ENCODE measurements at regions not wholly inside any gene's neighbourhood (a gene's known extent, or its start where the extent isn't known, plus 50 kb on each side); places are given as distances from the start of the nearest gene placed in this dataset.
"Not testable (repeated sequence)": the region's sequence is repeated elsewhere in the genome, so short reads cannot be mapped to it uniquely, and the experiment has no call there.

DNA sequence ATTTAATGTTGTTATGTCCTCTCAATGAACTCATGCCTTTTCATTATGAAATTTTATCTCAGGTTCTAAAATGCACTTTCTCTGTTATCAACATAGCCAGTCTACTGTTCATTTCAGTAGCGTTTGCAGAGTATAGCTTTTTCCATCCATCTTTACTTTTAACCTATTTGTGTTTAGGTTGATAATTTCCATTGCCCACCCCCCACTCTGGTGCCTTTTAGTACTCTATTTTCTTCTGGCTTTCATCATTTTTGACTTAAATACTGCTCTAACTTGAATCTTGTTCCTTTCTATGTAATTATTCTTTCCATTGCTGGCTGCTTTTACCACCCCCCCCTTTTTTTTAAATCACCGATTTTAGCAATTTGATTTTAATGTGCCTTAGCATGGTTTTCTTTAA lies 585.0 kb upstream of the LRATD1 start:
- no peak for DNase-seq (ENCODE audit: low read depth)

DNA sequence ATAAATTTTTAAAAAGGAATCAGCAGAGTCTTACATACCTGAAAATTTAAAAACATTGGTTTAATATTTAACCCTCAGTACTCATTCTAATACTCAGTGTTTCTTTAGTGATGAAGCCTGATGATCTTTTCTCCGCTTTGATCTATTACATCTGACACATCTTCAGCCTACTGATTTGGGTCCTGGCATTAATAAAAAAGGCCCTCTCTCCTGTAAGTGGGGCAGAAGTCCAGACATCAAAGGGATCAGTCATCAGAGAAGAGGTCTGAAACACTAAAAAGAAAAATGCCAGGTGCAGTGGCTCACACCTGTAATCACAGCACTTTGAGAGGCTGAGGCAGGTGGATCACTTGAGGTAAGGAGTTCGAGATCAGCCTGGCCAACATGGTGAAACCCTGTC lies 581.1 kb upstream of the LRATD1 start:
- no peak for DNase-seq (ENCODE audit: low read depth)

DNA sequence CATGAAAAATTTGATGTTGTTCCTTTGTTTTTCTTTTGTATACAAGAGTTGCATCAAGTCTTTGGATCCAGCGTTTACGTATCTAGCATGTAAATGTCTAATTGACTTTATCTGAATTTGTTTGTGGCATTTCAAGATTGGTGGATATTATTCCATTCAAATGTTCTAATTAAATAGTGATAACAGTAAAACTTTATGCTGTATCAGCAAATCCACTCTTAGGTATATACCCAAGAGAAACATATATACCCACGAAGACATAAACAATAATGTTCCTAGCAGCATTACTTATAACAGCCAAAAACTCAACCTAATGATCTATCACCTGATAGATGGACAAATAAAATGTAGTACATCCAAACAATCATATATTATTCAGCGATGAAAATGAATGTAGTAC lies 579.4 kb upstream of the LRATD1 start:
- no peak for DNase-seq (ENCODE audit: low read depth)

DNA sequence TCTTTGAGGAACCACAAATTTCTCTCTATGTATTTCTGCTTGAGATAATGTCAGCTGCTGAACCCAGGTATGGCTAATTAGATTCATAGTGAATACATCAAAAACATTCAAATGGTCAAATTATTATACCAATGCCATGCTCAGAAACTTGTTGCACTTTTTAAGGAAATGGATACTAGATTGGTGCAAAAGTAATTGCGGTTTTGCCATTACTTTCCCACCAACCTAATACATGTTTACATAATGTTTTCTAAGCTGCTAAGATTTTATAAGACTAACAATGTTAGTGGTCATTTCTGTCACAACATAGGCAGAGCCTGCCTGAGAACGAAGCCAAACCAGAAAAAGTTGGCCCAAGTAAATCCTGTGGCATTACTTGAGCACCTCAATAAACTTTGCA lies 568.2 kb upstream of the LRATD1 start:
- DNase-seq (ENCODE audit: low read depth), result no peak

DNA sequence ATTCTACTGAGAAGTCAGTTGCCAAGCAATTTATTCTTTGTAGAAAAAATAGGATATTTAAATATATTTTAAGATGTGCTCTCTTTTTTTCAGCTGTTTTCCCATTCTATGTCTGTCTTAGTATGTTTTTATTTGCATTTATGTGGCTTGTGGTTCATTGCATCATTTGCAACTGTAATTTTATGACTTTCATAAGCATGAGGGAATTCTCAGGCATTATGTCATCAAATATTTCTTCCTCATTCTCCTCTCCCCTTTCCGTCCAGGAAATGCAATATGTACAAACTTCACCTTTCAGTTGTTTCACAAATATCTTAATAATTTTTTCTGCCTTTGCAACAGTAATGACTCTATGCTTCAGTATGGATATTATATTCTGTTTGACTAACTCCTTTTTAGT lies 560.2 kb upstream of the LRATD1 start:
- no peak for DNase-seq (ENCODE audit: low read depth)

DNA sequence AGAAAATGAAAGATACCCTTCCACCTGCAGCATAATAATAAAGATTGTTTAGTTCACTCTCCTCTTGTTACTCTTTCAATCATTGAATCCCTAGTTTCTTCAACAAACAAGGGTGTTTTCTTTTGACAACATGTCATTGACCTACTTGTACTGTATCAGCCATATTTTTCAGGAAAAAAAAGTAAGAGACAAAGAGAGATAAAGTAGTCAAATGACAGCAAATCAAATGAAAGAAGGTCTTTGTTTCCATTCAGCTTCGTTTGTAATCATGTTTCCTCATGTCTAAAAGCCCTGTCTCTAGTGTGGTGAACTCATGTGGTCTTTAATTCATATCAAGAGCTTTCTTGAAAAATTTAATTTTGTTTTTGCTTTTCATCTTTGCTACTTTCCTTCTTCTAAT lies 557.8 kb upstream of the LRATD1 start:
- no peak for DNase-seq (ENCODE audit: low read depth)

DNA sequence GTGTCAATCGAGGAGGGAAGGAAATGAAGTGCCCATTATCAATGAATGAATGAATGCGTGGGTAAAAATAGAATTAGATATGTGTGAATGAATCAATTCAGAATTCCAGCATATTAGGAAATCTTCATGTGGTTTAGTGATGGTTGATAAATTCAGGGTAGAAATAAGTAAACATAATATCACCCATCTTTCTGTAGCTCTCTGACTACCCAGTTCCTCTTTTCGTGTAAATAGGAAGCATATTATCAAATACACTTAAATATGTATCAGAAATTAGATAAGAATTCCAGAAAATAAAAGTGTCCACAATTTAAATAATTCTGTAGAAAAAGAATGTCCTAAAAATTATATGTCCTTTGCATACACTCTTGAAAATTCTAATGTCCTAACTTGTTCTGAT lies 552.9 kb upstream of the LRATD1 start:
- no peak for DNase-seq (ENCODE audit: low read depth)

DNA sequence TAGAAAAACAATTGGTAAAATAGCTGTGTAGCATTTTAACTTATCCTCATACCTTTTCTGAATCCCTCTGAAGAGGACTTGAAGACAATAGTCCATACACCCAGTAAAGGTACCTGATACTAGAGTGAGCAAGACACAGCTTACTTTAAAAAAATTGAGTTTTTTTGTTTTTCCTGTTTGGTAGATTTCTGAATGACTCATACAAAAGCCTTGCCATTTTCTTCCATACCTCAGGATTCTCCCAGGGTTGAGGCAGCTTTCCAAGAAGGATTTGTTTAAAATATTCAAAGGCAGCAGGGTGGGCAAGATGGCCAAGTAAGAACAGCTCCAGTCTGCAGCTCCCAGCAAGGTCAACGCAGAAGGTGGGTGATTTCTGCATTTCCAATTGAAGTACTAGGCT lies 551.0 kb upstream of the LRATD1 start:
- no peak for DNase-seq (ENCODE audit: low read depth)

DNA sequence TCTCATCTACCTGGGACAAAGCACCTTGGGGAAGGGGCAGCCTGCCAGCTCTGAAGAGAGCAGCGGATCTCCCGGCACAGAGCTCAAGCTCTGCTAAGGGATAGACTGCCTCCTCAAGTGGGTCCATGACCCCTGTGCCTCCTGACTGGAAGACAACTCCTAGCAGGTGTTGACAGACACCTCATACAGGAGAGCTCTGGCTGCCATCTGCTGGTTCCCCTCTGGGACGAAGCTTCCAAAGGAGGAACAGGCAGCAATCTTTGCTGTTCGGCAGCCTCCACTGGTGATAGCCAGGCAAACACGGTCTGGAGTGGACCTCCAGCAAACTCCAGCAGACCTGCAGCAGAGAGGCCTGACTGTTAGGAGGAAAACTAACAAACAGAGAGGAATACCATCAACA lies 549.9 kb upstream of the LRATD1 start:
- no peak for DNase-seq (ENCODE audit: low read depth)

DNA sequence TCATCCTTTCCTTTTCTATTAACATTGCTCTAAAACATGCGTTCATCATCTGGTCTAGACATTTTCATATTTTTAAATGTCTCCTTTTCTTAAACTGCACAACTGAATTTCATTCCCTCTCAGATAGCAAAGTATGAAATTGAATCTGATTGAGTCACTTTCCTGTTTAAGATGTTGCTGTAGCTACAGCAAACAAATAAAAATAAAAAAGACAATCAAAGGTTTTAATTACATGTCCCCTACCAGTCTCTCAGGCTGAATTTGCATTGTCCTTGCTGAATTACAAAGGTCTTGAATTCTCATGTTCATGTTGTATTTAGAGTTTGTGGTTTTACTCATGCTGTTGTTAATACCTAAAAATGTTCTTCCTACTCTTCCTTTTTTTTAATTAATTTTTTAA lies 537.9 kb upstream of the LRATD1 start:
- DNase-seq (ENCODE audit: low read depth), result no peak

DNA sequence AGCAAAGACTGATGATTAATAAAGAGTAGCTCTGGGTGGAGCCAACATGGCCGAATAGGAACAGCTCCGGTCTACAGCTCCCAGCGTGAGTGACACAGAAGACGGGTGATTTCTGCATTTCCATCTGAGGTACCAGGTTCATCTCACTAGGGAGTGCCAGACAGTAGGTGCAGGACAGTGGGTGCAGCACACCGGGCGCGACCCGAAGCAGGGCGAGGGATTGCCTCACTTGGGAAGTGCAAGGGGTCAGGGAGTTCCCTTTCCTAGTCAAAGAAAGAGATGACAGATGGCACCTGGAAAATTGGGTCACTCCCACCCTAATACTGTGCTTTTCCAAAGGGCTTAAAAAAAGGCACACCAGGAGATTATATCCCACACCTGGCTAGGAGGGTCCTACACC lies 533.4 kb upstream of the LRATD1 start:
- DNase-seq (ENCODE audit: low read depth), result not testable (repeated sequence)

DNA sequence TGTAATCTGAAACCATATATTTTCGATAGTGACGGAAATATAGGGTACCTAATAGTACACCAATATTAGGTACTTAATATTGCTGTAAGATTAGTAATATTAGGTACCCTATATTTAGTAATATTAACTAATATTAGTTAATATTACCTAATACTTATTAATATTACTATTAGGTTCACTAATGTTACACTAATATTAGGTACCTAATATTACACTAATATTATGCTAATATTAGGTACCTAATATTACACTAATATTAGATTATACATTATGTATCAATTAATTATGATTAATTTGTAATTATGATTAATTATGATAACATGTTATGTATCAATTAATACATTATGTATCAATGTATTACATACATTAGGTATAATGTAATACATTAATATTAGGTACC lies 518.2 kb upstream of the LRATD1 start:
- no peak for DNase-seq (ENCODE audit: low read depth)

DNA sequence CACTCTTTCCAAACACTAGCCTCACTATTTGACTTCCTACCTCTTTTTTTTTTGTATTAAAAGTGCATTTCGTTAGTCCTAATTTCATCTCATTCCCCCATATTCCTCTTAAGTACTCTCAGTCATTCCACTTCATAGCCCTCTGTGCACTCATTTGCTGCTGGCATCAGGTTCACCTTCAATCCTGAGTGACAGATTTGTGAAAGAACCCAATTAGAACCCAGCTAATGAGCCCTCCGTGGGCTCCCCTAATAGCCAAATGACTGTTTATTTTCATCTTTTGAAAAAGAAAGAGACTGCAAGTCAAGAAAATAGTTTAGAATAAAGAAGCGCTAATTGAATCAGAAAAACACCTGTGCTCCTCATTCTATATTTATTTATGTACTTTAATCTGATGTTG lies 512.1 kb upstream of the LRATD1 start:
- no peak for DNase-seq (ENCODE audit: low read depth)

DNA sequence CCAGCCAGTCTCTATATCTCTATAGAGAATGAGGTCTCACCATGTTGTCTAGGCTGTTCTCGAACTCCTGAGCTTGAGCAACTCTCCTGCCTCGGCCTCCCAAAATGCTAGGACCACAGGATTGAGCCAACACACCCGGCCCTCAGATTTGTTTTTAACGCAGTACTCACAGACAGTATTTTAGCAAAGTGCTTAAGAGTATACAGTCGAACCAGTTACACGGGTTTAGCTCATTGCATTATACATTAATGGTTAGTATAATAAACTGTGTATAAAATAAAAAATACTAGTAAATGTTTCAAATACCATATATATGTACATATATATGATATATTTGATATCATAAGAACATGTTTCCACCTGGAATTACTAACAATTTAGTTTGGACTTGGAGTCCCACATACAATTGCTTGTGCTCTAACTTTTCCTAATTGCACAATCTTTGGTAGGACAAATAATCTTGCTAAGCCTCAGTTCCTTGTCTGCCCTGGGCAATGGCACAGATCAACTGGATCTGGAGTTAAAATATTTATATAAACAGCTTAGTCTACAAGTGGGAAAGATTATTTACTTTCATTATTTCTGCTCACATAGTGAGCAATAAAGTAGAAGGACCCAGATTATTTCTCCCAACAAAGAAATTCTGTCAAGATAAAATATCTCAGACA lies 508.9 kb upstream of the LRATD1 start:
- DNase-seq (ENCODE audit: low read depth), result no peak

DNA sequence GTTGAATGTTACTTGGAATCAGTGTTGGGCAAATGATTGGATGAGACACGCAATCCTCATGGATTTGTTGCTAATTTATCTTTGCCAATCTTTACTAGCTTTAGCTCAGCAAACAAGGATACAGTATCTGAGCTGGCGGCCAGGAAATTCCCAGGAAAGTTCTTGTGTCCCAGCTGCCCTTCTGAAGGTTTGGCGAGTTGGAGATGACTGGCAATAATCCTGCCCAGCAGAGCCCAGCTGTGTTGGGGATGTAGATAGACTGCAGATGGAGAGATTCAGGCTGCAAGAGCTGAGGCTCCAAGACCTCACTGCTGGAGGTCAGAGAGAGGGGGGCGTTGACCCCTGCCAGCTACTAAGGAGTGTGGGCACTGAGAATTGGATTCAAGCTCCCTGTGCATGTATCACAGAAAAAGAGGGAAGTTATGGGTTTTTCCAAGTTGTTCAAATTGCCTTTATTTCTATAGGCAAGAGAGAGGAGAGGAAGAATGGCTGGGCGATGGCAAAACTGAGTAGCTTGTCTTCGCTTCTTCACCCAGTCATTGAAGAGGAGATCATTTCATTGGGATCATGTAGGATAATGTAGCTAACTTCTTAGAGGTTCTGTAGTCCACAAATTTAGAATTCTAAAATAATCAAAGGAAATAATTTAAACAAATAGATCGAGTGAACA lies 506.8 kb upstream of the LRATD1 start:
- no peak for DNase-seq (ENCODE audit: low read depth)

DNA sequence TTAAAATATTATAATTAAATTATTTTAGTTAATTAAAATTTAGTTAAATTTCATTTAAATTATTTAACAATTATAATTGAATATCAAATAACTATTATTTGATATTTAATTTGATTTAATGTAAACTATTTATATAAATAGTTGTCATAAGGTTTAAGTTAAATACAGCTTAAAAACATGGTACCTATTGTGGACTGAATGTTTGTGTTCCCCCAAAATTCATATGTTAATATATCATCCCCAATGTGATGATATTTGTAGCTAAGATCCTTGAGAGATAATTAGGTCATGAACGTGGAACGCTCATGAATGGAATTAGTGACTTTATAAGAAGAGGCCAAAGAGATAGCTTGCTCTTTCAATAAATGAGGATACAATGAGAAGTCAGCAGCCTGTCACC lies 505.7 kb upstream of the LRATD1 start:
- no peak for DNase-seq (ENCODE audit: low read depth)

DNA sequence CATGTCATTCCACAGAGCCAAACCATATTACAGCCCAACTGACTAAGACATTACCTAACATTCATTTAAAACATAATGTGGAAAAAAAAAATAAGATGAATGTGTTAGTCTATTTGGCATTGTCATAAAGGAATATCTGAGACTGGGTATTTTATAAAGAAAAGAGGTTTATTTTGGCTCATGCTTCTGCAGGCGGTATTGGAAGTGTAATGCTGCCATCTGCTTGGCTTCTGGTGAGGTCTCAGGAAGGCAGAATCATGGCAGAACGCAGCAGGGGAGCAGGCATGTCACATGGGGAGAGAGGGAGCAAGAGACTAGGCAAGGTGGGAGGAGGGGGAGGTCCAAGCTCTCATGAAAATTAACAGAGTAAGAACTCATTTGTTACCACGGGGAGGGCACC lies 504.8 kb upstream of the LRATD1 start:
- no peak for DNase-seq (ENCODE audit: low read depth)

DNA sequence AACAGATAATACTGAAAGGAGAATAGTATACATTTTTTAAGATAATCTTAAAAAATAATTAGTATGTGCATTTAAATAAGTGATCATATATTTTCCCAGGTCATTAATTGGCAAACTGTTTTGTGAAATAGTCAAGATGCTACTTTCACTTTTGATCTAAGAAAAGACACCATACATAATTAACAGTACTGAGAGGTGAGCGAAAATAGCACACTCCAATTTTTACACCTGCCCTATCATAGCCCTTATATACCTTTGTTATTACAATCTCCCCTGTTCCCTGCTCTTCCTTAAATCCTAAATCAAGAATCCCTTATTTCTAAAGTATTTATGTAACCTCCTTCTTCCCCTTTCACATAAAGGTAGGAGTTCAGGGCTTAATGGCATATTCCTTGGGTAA lies 500.1 kb upstream of the LRATD1 start:
- DNase-seq (ENCODE audit: low read depth), result no peak

DNA sequence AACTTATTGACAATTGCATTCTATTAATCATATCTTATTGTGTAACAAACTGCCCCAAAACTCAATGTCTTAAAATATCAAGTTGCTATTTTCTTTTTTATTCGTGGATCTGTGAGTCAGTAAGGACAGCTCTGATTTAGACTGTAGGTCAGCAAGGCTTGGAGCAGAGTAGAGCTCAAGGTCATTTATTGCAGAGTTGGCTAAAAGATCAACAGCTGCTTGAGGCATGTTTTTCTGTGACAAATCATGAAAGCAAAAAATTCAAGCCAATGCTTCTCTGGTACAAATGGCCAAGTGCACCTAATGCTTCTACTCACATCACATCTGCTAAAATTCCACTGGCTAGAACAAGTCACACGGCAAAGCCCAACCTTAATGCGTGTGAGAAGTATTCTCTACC lies 497.7 kb upstream of the LRATD1 start:
- DNase-seq (ENCODE audit: low read depth), result no peak

DNA sequence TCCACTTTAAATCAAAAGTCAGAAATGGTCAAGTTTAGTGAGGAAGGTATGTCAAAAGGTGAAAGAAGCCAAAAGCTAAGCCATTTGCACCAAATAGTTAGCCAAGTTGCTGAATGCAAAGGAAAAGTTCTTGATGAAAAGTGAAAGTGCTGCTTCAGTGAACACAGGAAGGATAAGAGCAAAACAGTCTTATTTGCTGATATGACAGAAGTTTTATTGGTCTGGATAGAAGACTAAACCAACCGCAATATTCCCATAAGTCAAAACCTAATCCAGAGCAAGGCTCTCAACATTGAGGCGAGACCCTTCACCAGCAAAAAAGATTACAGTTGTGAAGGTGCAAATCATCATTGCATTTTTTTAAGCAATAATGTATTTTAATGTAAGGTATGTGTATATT lies 496.5 kb upstream of the LRATD1 start:
- no peak for DNase-seq (ENCODE audit: low read depth)

DNA sequence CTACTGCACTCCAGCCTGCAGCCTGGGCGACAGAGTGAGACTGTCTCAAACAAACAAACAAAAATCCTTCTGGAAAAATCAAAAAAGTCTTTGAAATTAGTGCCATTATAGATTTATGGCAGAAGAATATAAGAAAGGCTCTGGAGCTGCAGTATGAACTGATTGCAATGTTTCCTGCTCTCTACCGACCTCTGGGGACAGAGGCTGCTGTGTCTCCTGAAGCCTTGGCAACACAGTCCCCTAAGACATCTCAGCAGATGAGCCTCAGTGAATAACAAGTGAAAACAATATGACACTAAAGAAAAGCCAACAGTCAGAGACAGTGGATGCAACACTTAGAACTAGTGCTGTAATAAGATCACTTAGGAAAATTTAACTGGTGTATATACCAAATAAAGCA lies 494.9 kb upstream of the LRATD1 start:
- DNase-seq (ENCODE audit: low read depth), result no peak

DNA sequence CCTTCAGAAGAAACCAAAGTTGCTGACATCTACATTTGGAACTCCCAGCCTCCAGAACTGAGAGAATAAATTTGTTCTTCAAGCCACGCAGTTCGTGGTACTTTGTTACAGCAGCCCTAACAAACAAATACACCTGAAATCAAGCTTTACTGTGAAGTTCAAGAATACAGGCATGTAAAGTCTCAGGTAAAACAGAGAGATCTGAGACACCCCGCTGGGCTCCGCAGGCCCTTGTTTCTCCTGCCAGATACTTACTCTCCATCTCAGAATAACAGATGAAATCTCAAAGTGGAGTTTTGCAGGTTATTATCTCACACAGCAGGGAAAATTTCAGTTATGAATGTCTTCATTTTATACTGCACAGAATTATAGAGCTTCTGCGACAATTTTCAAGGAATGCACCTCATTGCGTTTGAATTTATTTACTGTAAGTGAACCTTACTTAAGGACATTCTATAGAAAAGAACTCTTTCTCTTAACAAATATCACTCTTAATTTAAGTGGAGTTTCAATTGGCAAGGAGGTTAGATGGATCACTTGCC lies 492.4 kb upstream of the LRATD1 start:
- no peak for DNase-seq (ENCODE audit: low read depth)

DNA sequence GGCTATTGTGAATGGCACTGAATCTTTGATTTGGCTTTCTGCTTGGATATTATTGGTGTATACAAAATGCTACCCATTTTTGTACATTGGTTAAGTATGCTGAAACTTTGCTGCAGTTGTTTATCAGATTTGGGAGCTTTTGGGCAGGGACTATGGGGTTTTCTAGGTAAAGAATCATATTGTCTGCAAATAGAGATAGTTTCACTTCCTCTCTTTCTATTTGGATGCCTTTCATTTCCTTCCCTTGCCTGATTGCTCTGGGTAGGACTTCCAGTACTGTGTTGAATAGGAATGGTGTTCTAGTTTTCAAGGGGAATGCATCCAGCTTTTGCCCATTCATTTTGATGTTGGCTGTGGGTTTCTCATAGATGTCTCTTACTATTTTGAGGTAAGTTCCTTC lies 489.1 kb upstream of the LRATD1 start:
- no peak for DNase-seq (ENCODE audit: low read depth)

DNA sequence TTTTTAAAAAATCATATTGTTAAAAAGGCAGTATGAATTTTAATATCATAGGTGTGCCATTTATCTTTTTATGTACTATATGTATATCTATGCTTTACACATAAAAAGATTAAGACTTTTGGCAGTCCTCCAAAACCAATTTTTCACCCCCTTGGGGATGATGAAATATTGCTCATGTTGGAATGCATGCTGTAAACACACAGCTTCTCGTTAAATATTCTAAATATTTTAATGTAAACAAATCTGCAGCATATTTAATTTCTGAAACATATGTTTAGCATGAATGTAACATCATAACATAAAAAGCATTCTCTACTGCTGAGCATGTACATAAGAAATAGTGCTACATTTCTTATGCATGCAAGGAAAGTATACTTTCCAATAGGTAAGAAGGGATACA lies 484.3 kb upstream of the LRATD1 start:
- no peak for DNase-seq (ENCODE audit: low read depth)

All from Daoy (cell line).